Stomach (tissue), 4 donors: ENCODE measurements at regions not wholly inside any gene's neighbourhood (a gene's known extent, or its start where the extent isn't known, plus 50 kb on each side); places are given as distances from the start of the nearest gene placed in this dataset.

Experiments
- CTCF ChIP-seq, 7 experiments: fragments of 450-650 bp in 4 of 7; fragments of 200-600 bp in 3 of 7; sonication (generic) in 3 of 7; IDR thresholded peaks; one replicate each; pipeline ENCODE4 v1.5.1; 2016 to 2019; ENCODE audit warnings: antibody characterized with exemption in 7 of 7, control low read depth in 2 of 7, mild to moderate bottlenecking in 1 of 7
- EP300 ChIP-seq: sonication (generic); formaldehyde crosslinking; IDR thresholded peaks from one replicate; pipeline ENCODE4 v1.6.1; 2017; ENCODE audit warnings: antibody characterized with exemption

GRCh38 chr4:119693126-119693525 lies 64.5 kb upstream of the PDE5A start:
- TF ChIP-seq CTCF (IDR thresholded peaks at IDR 0.05): no peak
- TF ChIP-seq EP300: no peak
